ENCODE measurements at regions not wholly inside any gene's neighbourhood (a gene's known extent, or its start where the extent isn't known, plus 50 kb on each side); places are given as distances from the start of the nearest gene placed in this dataset.

DNA sequence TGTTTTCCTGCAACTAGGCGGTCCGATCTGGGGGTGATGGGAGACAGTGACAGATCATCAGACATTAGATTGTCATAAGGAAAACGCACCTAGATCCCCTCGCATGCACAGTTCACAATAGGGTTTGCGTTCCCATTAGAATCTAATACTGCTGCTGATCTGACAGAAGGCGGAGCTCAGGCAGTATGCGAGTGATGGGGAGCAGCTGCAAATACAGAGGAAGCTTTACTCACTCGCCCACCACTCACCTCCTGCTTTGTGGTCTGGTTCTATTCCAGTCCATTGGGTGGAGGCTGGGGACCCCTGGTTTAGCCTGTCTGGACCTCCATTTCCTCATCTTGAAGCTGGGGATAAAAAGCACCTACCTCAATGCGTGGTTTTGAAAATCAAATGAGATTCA is 437.5 kb upstream of the PROK2 start:
- no peak for DNase-seq

DNA sequence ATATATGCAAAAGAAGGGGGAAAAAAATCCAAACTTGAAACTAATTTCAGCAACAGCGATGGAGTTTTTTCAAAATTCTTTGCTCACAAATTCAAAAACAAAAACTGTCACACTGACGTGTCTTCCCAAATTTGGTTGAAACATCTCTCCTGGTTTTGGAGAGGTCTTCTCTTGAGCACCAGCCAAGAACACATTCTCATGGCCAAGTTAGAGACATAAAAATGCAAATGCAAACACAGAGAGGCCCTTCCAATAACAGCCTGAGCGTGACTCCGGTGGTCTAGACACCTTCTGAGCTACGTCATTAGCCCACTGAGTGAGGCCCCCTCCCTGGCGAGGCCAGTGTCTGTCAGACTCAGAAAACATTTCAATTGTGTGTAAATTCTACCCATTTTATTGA is 436.0 kb upstream of the PROK2 start:
- DNase-seq, result peak; percentile 35

DNA sequence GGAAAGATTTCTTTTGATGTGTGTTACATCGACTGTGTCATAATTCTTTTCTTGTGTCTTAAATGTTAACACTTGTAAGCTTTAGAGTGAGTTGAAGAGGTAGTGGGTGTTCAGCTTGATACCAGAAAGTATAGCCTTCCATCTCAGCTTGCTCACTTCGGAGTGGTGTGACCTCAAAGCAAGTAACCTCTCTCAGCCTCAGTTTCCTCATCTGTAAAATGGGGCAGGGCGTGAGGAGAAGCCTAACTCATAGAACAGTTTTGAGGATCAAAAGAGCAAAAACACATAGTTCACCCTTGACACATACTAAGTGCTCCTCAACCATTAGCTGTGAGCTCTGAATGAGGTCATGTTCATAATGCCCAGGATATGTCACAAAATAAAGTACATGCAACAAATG is 434.8 kb upstream of the PROK2 start:
- DNase-seq, result no peak

DNA sequence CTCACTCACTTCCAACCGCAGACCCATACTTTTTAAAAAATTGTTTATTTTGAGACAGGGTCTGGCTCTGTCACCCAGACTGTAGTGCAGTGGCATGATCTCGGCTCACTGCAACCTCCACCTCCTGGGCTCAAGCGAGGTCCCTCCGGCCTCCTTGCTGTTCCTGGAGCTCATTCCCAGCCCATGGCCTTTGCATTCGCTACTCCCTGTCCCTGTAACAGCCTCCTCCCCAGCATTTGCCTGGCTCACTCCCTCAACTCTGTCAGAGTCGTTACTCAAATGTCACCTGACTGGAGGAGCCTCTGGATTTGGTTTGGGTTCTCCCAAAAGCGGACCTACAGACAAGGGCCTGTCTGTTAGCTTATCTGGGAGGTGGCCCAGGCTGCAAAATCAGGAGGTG is 432.6 kb upstream of the PROK2 start:
- no peak for DNase-seq

DNA sequence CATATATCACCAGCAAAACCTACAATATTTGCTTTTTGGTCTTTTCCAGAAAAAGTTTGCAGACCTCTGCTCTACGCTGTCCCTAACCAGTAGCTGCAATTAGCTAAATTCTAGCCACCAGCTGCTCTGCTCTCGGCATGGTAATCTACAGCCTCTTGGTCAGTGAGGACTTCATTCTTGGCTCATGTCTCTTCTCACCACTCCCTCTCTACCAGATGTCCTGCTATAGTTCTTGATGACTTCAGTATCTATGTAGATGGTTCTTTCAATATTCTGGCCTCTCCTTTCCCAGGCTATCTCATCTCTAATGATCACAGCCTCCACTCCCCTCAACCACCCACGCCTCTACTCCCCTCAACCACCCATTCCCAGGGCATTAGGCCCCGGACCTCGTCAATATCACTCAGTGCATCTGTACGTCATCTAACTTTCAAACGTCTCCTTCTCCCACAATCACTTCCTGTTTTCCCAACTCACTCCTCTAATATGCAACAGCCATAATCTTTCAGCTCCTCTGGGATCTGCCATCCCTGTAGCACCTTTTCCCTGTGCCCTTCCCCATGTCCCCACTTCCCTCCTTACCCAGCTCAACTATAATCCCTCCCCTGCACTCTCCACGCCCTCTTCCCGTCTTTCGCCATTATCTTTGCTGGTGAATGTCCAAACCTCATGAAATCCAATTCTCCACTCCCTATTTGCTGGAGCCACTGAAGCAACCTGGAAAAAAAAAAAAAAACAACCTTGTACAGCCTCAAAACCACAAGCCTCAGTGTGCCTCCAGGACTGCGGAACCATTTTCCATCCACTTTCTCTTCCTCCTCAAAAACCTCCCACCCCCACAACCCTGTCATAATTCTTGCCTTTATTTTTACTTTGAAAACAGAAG is 429.4 kb upstream of the PROK2 start:
- DNase-seq, result no peak

DNA sequence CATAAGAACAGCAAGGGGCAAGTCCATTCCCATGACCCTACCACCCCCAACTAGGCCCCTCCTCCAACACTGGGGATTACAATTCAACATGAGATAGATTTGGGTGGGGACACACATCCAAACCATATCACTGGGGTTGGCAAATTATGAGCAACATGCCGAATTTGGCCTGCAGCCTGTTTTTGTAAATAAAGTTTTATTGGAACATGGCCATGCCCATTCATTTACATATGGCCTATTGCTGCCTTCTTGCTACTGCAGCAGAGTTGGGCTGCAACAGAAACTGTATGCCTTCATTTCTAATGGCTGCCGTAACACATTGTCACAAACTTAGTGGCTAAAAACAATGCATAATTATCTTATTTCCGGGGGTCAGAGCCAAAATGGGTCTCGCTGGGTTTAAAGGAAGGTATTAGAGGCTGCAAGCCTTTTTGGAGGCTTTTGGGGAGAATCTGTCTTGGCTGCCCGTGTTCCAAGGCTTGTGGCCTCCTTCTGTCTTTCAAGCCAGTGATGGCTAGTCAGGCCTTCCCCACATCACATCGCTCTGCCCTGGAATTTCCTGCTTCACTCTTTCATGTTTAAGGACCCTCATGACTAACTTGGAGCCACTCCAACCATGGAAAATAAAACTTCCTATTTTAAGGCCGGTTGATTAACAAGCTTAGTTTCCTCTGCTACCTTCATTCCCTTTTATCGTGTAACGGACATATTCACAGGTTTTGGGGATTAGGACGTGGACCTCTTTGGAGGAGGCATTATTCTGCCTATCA is 428.5 kb upstream of the PROK2 start:
- DNase-seq, result peak; percentile 65

DNA sequence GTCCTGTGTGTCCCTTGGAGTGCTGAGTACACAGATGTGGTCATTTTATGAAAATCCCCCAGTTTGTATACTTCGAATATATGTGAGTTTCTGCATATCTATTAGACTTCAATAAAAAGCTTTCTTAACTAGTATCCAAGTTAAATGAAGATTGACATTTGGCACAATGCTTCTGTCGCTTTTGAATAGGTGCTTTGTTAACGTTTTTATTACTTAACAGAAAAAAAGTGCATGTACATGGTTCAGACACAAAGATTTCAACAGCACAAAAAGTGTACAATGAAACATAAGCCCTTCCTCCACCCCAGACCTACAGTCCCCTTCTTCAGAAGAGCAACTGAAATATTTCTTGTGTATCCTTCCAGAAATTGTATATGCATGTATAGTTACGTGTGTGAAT is 427.4 kb upstream of the PROK2 start:
- DNase-seq, result no peak

DNA sequence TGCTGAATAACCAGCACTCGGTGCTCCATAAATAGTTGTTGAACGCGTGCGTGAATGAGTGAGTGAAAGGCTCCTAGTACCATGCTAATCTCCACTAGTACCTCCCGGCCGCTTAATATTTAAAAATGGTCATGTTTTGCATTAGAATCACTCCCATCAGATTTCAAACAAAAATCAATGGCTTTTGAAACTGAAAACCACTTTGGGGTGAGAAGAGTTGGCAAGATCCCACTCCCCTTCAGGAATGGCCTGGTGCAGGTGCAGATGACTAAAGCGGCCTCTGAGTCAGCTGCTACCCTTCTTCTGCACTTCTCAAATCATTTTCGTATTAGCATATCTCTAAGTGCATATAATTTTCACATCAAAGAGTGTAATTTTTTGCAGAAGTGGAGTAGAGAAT is 425.3 kb upstream of the PROK2 start:
- no peak for DNase-seq

DNA sequence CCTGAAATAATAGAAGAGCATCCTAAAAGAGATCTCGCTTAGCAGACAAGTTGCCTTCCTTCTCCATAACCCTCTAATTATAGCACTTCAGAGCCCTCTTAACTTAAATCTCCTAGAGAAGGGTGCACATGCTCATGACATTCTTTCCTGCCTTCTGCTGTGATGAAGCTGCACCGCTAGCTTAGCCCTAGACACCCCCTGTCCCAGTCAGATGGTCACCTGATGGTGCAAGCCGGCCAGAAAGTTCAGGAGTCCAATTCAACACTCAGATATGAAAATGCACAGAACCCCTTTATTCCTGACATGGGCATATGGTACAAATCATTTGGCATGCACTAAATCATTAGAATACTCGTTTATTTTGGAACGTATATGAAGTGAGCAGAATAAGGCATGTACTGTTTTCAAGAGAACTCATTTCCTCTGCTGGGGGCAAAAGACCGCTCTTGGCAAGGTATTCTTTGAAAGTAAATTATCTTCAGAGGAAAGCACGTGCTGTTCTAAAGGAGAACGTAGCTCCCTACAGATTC is 420.4 kb upstream of the PROK2 start:
- DNase-seq, result no peak

DNA sequence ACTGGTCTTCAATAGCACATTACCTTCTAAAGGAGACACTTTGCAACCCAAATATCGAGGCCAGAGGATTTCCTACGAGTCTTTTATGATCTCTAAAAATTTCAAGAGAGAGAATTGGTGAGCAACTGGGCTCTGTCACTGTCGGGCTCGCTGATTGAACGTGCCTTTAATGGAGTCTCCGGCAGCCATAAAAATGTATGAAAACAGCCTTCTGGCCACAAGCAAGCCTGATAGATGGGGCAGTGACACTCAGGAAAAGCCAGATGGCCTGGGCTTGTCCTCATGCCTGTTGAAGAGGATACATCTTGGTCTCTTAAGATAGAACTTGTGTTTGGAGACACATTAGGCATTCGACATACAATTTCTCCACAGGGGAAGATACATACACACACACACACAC is 419.5 kb upstream of the PROK2 start:
- no peak for DNase-seq

DNA sequence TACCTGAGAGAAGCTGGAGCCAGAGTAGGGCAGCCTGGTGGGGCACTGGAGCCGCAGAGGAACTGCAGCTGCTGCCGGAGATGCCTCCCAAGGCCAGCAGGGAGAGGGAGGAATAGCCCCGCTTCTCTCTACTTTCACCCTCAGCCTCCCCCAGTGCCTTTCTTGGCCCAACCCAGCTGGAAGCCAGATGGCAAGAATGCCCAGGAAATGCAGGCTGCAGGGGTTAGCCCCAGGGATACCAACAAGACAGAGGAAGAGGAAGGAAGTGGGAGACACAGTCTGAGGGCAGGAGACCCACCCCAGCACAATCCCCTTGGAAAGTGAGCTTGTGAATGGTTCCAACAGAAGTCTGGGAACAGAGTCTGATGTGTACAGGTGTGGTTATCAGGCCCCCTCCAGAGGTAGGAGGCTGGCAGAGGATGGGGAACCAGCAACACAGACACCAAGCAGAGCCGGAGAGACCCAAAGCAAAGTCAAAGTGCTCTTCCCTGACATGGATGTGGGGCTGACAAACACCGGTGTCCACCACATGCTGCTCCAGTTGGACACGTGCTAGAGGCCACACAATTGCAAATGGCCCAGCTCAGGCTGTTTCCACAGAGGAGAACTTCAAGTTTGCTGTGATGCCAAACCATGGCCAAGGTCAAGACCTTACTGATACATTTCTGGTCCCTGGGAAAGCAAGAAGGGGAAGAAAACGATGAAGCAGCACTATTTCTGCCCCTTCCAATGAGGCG is 418.8 kb upstream of the PROK2 start:
- no peak for DNase-seq

DNA sequence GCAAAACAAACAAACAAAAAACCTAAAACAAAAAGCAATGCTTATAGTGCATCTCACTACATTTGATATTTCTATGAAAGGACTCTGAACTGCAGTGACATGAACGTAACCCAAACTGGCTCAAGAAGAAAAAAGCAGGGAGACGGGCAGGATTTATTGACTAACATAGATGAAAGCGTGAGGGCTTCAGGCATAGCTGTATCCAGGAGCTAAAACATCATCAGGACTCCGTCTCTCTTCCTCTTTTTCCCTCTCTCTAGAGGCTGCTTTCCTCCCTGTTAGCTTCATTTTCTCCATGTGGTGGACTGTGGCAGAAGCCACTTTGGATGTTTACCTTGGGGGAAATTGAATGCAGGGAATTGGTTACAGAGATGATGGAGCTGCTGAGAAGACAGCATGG is 418.2 kb upstream of the PROK2 start:
- DNase-seq, result no peak

DNA sequence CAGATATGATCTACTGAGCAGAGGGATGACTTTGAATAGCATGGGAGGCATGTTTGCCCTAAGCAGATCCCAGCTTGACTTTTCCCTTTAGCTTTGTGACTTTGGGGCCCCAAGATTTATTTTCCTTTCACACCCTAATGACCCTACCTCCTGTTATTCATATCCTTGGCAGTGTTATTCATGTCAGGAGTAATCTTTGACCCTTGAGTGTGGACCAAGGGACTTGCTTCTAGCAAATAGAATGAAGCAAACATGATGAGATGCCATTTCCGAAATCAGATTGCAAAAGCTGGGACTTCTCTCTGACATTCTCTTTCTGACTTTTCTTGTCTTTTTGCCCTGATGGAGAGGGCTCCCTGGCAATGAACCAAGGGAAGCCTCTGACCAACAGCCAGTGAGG is 415.4 kb upstream of the PROK2 start:
- DNase-seq, result no peak

DNA sequence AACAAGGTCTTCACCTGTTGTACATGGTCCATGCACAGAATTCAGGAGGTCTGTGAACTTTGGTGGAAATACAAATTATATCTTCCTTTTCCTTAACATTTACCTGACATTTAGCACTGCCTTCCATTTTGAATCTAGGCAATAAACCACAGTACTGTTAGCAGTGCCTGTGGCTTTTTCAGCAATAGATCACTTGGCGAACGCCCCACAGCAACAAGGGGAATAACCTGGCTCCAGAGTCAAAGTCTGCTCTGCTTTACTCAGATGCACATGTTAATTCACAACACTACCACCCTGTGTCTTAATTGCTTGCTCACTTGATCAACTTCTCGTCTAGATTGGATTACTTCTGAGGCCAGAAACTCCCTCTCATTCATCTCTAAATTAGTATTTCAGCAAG is 414.6 kb upstream of the PROK2 start:
- DNase-seq, result no peak

DNA sequence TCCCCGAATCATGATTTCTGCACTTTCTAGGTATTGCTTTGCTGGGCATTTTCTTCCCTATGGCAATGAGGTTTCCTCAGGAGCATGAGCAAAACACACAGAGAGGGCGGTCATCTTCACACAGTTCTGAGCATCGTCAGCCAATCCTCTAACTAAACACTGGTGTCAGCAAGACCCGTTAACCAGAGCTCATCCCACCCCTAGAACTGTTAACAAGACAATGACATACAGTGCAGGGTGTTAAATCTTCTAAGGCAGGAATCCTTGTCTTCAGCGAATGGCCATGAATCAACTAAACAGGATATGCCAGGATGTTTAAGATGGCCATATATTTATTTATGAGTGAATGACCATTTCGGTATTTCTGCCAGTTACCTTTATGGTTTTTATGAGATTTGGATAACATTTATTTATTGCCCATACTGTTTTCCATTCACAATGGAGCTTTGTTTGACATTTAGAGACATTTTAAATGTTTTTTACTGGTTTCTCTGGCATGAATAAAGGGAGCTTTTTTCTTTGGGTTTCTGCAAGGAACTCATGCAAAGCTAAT is 411.5 kb upstream of the PROK2 start:
- no peak for DNase-seq

DNA sequence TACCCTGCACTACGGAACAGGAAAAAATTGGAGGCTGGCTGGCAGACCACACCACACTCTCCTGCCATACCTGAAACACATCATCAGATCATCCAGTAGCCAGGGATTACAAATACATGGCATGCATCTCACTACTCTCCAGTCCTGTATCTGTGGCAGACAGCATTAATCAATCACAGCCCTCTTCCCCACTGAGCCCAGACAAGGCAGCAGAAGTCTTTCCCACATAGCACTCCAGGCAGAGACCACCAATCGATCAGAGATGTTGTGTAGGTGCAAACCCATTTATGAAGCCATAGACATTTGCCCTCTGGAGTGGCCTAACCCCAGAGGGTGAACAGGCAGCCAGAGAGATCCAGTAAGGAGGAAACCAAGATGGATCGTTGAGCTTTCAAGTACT is 410.9 kb upstream of the PROK2 start:
- no peak for DNase-seq

DNA sequence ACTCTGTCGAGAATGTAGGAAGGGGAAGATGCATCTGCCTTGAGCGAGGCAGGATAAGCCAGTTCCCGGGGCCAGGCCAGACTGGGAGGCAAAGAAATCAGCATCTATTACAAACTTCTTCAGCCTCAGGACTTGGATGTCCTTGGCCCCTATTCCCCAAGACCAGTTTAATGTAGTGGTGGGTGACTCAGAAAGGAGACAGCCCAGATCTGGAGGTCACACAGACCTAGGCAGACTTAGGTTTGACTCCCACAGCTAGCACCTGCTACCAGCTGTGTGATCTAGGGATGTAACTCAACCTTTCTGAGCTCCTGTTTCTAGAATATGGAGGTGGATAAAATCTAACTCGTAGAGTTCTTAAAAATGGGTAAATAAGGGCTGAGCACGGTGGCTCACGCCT is 409.5 kb upstream of the PROK2 start:
- DNase-seq, result no peak

DNA sequence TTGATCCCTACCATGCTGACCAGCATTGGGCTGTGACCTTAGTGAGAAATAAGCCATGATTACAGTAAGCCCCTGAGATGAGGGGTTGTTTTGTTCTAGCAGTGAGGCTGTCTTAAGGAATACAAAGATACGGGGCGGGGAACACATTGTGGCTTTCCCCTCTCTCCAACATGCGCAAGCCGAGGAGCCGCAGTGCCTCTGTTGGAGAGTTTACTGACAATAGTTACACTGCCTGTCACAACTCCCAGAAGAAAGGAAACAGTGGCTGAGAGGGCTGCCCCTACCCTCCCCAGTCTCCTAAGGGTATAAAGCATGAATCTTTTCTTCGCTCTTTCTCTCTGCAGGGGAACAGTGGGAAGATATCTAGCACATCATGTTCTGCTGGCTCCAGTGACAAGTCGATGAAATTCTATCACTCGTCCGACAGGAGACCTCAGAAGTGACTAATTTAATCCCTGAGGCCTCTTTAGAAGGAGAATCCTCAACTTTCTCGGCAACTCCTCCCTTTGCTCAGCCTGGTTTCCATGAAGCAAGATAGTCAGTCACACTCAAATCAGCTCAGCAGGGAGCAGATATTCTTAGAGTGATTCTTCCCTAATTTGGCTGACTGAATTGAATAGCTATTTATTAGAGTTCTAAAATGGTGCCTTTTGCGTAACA is 409.0 kb upstream of the PROK2 start:
- DNase-seq, result peak; percentile 43

DNA sequence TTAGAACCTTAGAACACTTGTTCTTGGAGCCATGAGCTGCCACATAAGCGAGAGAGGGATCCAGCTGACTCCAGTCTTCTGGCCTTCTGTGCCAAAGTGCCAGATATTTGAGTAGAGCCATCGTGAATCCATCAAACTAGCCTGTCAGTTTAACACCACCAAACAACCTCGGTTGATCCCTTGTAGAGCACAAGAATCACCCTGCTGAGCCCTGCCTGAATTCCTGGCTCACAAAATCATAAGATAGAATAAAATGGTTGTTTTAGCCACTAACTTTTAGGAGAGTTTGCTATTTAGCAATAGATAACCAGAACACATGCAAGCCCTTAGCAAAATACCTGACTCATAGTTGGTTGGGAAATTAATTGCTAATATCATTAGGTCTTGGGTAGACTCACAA is 407.6 kb upstream of the PROK2 start:
- DNase-seq, result no peak

DNA sequence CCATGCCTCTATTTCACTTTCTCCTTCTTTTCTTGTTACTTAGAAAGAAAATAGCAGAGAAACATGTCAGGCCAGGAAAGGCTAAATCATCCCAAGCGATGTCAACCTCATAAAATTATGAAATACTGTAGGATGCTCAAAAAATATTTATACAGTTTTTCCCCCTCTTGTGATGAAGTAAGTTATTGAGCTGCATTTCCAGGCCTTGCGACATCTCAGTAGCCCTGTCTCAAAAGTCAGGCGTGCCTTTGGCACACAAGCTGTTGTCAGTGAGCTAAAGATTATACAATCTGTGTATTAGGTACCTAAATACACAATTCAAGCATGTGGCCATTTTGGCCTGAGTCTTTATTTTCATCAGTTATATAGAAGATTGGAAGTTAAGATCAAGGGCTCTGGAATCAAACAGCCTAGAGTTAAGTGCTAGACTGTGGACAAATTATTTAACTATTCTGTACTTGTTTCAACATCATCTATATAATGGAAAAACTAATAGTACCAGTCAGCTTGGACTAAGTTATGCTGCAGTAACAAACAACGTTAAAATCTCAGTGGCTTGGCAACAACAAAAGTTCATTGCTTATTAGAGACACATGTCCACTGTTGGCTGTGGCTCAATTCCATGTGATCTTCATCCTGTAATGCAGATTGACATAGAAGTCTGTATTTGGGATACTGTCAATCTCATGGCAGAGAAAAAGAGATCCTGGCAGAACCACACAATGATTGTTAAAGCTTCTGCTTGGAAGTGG is 406.4 kb upstream of the PROK2 start:
- DNase-seq, result peak; percentile 60

DNA sequence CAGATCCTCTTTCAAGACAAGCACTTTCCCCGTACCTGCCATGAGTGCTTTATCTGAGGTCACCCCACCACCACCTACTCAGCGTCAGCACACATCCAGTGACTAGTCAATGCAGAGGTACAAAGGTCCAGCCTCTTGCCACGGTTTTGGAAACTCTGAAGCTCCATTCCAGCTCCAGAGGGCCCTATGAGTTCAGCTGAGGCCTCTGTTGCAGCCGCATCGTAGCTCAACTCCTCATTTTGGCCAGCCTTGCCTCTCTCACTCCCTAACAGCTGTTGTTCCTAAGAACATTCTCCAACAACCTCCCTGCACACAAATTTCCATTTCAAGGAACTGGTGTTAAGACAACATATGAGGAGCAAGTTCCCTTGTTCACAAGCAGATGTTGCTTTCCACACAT is 405.1 kb upstream of the PROK2 start:
- no peak for DNase-seq

DNA sequence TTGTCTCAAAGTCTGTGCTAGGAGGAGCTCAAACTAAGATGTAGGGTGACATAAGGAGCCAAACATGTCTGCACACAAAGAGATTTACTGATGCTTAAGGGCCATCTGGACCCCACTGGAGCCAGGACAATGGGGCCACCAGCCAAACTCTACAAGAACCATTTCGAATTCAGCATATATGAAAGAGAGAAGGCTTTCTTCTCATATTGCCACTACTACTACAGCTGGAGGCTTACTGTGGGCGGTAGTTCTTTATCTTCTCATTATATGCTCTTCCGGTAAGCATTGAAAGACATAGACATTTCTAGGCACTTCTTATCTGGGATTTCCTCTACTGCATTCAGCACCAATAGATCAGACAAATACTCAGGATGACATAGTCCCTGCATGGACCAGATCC is 404.4 kb upstream of the PROK2 start:
- DNase-seq, result no peak
